AG09309 (cell line): ENCODE measurements at regions not wholly inside any gene's neighbourhood (a gene's known extent, or its start where the extent isn't known, plus 50 kb on each side); places are given as distances from the start of the nearest gene placed in this dataset.

Experiments
- DNase-seq: peaks from one replicate; pipeline ENCODE4 v3.0.0-alpha.2; 2010; ENCODE audit warnings: low read depth
- H3K4me3 ChIP-seq: 2 replicates; pipeline ENCODE4 v1.5.1; 2011; ENCODE audit warnings: mild to moderate bottlenecking, low read depth, low read length, moderate library complexity; ENCODE audit not compliant: control insufficient read depth
- TF ChIP-seq, protein P1 (sequence below): IDR thresholded peaks from 2 replicates; pipeline ENCODE4 v1.5.1; 2011; ENCODE audit warnings: mild to moderate bottlenecking, low read depth, low read length, inconsistent platforms; ENCODE audit not compliant: insufficient read depth, control insufficient read depth; ENCODE audit errors: missing control alignments

DNA sequence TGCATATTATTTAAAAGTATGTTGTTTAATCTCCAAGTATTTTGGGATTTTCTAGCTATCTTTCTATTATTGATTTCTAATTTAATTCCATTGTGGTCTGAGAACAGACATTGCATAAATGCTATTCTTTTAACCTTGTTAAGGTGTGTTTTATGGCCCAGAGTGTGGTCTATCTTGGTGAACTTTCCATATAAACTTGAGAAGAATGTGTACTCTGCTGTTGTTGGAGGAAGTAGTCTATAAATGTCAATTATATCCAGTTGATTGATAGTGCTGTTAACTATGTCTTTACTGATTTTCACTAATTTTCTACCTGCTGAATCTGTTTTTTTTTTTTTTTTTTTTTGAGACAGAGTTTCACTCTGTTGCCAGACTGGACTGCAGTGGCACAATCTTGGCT is 180.9 kb downstream of the ZNF621 start:
- no peak for DNase-seq
- no peak overlapping the region for H3K4me3 ChIP-seq
- TF ChIP-seq, protein P1, sequence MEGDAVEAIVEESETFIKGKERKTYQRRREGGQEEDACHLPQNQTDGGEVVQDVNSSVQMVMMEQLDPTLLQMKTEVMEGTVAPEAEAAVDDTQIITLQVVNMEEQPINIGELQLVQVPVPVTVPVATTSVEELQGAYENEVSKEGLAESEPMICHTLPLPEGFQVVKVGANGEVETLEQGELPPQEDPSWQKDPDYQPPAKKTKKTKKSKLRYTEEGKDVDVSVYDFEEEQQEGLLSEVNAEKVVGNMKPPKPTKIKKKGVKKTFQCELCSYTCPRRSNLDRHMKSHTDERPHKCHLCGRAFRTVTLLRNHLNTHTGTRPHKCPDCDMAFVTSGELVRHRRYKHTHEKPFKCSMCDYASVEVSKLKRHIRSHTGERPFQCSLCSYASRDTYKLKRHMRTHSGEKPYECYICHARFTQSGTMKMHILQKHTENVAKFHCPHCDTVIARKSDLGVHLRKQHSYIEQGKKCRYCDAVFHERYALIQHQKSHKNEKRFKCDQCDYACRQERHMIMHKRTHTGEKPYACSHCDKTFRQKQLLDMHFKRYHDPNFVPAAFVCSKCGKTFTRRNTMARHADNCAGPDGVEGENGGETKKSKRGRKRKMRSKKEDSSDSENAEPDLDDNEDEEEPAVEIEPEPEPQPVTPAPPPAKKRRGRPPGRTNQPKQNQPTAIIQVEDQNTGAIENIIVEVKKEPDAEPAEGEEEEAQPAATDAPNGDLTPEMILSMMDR, result no peak

GRCh38 chr3:40713306-40713705 is 188.5 kb downstream of the ZNF621 start:
- no peak overlapping the region for H3K4me3 ChIP-seq
- TF ChIP-seq, protein P1, result no peak
- DNase-seq, result no peak

- no peak for DNase-seq
- no peak overlapping the region for H3K4me3 ChIP-seq
- TF ChIP-seq, protein P1, result no peak
Observed at GRCh38 chr3:40713795-40714194, 189.0 kb downstream of the ZNF621 start.

GRCh38 chr3:40714771-40715345 is 190.1 kb downstream of the ZNF621 start:
- TF ChIP-seq, protein P1, result no peak
- no peak overlapping the region for H3K4me3 ChIP-seq
- no peak for DNase-seq

DNA sequence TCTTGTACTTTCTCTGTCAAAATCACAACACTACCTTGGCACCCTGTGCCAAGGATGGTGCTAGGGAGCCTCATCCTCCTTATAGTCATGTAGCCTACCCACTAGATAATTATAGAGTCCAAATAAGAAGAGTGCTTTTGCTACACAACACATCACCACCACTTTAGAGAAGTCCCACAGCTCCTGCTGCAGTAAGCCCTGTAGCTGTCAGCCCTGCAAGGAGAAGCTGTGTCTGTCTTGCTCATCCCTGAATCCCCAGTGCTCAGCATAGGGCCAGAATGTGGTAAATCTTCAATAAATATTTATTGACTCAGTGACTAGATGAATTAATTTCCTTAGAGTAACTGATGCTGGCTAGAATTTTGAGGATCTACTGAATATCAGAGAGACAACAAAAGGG is 190.8 kb downstream of the ZNF621 start:
- H3K4me3 ChIP-seq, result no peak overlapping the region
- TF ChIP-seq, protein P1, result no peak
- no peak for DNase-seq

DNA sequence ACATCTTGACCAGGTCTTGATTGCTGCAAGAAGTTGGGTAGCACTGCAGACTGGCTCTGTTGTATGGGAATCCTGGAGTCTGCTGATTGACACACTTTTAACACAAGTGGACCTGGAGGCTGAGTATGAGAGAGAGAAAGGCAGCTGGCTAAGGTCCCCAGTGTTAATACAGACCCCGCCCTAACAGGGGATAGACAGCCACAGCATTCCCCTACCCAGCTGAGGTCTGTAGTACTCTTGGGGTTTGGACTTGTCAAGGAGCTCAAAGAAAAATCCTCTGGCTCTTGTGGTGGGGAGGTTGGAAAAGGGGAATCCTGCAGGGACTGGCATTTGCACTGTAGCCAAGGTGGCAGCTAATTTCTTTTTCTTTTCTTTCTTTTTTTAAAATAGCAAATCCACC is 192.7 kb downstream of the ZNF621 start:
- TF ChIP-seq, protein P1, result no peak
- no peak overlapping the region for H3K4me3 ChIP-seq
- no peak for DNase-seq

GRCh38 chr3:40718209-40718608 is 193.4 kb downstream of the ZNF621 start:
- TF ChIP-seq, protein P1, result no peak
- no peak overlapping the region for H3K4me3 ChIP-seq
- DNase-seq, result no peak
